HEK293T (cell line): ENCODE measurements at regions not wholly inside any gene's neighbourhood (a gene's known extent, or its start where the extent isn't known, plus 50 kb on each side); places are given as distances from the start of the nearest gene placed in this dataset.
"Not testable (repeated sequence)": the region's sequence is repeated elsewhere in the genome, so short reads cannot be mapped to it uniquely, and the experiment has no call there.

Experiments used
- CTCF ChIA-PET: fragments of 350-600 bp; formaldehyde crosslinking; extraction: SDS; loops from one replicate; lab custom pipeline; 2021; ENCODE audit warnings: antibody characterized with exemption, inconsistent platforms; lab: Yijun Ruan, JAX
- POLR2A ChIA-PET: fragments of 350-600 bp; formaldehyde crosslinking; extraction: SDS; loops from one replicate; lab custom pipeline; 2020; ENCODE audit warnings: antibody characterized with exemption, inconsistent platforms; lab: Yijun Ruan, JAX
- DNase-seq: peaks from one replicate; pipeline ENCODE4 v3.0.0; 2012; ENCODE audit warnings: mixed read lengths; ENCODE audit errors: extremely low spot score
- ARNT ChIP-seq: fragments of 450-650 bp; IDR thresholded peaks from 2 replicates; pipeline ENCODE4 v1.6.1; 2017; ENCODE audit warnings: mild to moderate bottlenecking
- BHLHE40 ChIP-seq: fragments of 450-650 bp; IDR thresholded peaks from 2 replicates; pipeline ENCODE4 v1.6.1; 2016; ENCODE audit warnings: mild to moderate bottlenecking, moderate library complexity, borderline replicate concordance
- CTBP1 ChIP-seq: fragments of 450-650 bp; IDR thresholded peaks from 2 replicates; pipeline ENCODE4 v1.6.1; 2016; ENCODE audit warnings: borderline replicate concordance
- ELF4 ChIP-seq: fragments of 450-650 bp; IDR thresholded peaks from 2 replicates; pipeline ENCODE4 v1.6.1; 2017; ENCODE audit warnings: antibody characterized with exemption
- FOXA1 ChIP-seq: fragments of 450-650 bp; IDR thresholded peaks from 2 replicates; pipeline ENCODE4 v1.6.1; 2016; ENCODE audit warnings: mild to moderate bottlenecking
- FOXK2 ChIP-seq: fragments of 450-650 bp; IDR thresholded peaks from 2 replicates; pipeline ENCODE4 v1.6.1; 2016; ENCODE audit warnings: mild to moderate bottlenecking
- FOXM1 ChIP-seq: fragments of 450-650 bp; IDR thresholded peaks from 2 replicates; pipeline ENCODE4 v1.6.1; 2017; ENCODE audit warnings: mild to moderate bottlenecking, borderline replicate concordance
- HDGF ChIP-seq: fragments of 450-650 bp; IDR thresholded peaks from 2 replicates; pipeline ENCODE4 v1.6.1; 2017; ENCODE audit warnings: antibody characterized with exemption, borderline replicate concordance
- L3MBTL2 ChIP-seq: fragments of 450-650 bp; conservative IDR thresholded peaks from 2 replicates; pipeline ENCODE4 v1.6.1; 2016; ENCODE audit warnings: mild to moderate bottlenecking
- LEF1 ChIP-seq: fragments of 450-650 bp; IDR thresholded peaks from 2 replicates; pipeline ENCODE4 v1.6.1; 2017; ENCODE audit warnings: mild to moderate bottlenecking, borderline replicate concordance
- NFRKB ChIP-seq: fragments of 450-650 bp; IDR thresholded peaks from 2 replicates; pipeline ENCODE4 v1.6.1; 2016; ENCODE audit warnings: mild to moderate bottlenecking, moderate library complexity
- PKNOX1 ChIP-seq: fragments of 450-650 bp; IDR thresholded peaks from 2 replicates; pipeline ENCODE4 v1.6.1; 2016
- SP1 ChIP-seq: fragments of 450-650 bp; IDR thresholded peaks from 2 replicates; pipeline ENCODE4 v1.6.1; 2017
- SUZ12 ChIP-seq: fragments of 450-650 bp; IDR thresholded peaks from 2 replicates; pipeline ENCODE4 v1.6.1; 2016; ENCODE audit warnings: mild to moderate bottlenecking
- TARDBP ChIP-seq: fragments of 450-650 bp; IDR thresholded peaks from 2 replicates; pipeline ENCODE4 v1.6.1; 2016
- ZNF384 ChIP-seq: fragments of 450-650 bp; IDR thresholded peaks from 2 replicates; pipeline ENCODE4 v1.6.1; 2016

- POLR2A ChIA-PET, result no interaction called here
Measured at GRCh38 chr22:26939466-26939865, 282.1 kb downstream of the MIAT start.

DNA sequence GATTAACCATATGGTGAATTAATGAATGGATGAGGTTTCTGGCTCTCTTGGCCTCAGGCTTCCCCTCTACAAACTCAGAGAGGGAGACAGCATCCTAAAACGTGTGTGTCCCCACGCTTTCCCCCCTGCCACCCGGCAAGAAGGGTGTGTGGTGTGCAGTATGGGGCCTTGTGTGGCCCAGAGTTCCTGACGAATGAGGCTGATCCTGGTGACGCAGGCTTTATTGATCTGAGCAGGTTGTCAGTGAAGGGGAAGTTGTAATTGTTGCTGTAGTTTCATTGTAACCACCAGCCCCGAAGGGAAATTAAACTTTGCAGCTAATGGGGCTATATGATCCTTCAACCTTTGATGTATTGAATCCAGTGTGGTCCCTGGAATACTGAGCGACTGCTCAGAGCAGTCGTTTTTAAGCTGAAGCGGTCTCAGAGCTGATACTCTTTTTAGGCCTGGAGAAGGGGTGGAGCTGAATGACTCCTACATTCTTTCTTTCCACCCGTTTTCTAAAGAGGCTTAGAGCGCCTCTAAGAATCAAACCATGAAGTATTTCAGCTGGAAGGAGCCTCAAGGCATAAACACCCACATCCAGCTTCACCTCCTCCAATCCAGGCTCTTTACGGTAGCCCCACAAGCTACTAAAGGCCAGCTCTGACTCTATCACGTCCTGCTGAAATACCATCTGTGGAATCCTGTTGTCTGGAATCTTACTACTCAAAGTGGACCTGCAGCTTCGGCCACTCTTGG, 284.7 kb downstream of the MIAT start:
- POLR2A ChIA-PET, result interaction anchor here (1.0 kb wide), 1 partner anchor 10 kb away, joined by 3 read pairs; no protein-coding TSS in a partner anchor
- TF ChIP-seq FOXM1 (no peak), CTBP1 (no peak), FOXA1 (no peak), HDGF (no peak), LEF1 (no peak), SP1 (no peak), BHLHE40 (no peak), TARDBP (no peak), NFRKB (no peak), L3MBTL2 (no peak), FOXK2 (no peak), PKNOX1 (no peak), SUZ12 (no peak), ARNT (no peak), ELF4 (no peak), ZNF384 (no peak)
- CTCF ChIA-PET, result no interaction called here
- DNase-seq, result no peak

More at GRCh38 chr22:26939466-26939865, 282.1 kb downstream of the MIAT start:
- CTCF ChIA-PET, result no interaction called here
- no peak for TF ChIP-seq BHLHE40
- no peak for TF ChIP-seq ARNT
- no peak for TF ChIP-seq L3MBTL2
- no peak for TF ChIP-seq FOXA1
- no peak for TF ChIP-seq NFRKB
- no peak for TF ChIP-seq ZNF384
- no peak for TF ChIP-seq TARDBP
- no peak for TF ChIP-seq LEF1
- TF ChIP-seq PKNOX1, result no peak
- no peak for TF ChIP-seq SUZ12
- no peak for TF ChIP-seq SP1
- no peak for TF ChIP-seq FOXK2
- no peak for TF ChIP-seq HDGF
- no peak for TF ChIP-seq FOXM1
- DNase-seq, result no peak

- DNase-seq, result no peak
- CTCF ChIA-PET, result no interaction called here
- TF ChIP-seq ELF4, result no peak
- no peak for TF ChIP-seq FOXK2
- TF ChIP-seq FOXA1, result no peak
- no peak for TF ChIP-seq PKNOX1
- POLR2A ChIA-PET, result interaction anchor here (1.0 kb wide), 1 partner anchor 10 kb away, joined by 3 read pairs; no protein-coding TSS in a partner anchor
Measured at GRCh38 chr22:26942637-26942957, 285.2 kb downstream of the MIAT start.

- no peak for DNase-seq
- TF ChIP-seq ZNF384 (no peak), LEF1 (no peak), SUZ12 (no peak), SP1 (no peak), ELF4 (no peak), FOXA1 (no peak), PKNOX1 (no peak), HDGF (no peak), TARDBP (no peak), L3MBTL2 (no peak), FOXM1 (no peak), FOXK2 (no peak), CTBP1 (no peak)
- ChIA-PET POLR2A (no interaction called here), CTCF (no interaction called here)
Measured at GRCh38 chr22:26945565-26945964, 288.2 kb downstream of the MIAT start.

GRCh38 chr22:26949193-26949592, 291.8 kb downstream of the MIAT start:
- no peak for DNase-seq
- no peak for TF ChIP-seq ZNF384
- TF ChIP-seq NFRKB, result no peak
- TF ChIP-seq ARNT, result no peak
- no peak for TF ChIP-seq BHLHE40
- TF ChIP-seq FOXM1, result no peak
- no peak for TF ChIP-seq ELF4
- TF ChIP-seq L3MBTL2, result no peak
- no peak for TF ChIP-seq HDGF
- TF ChIP-seq CTBP1, result no peak
- no peak for TF ChIP-seq FOXA1
- no peak for TF ChIP-seq SP1
- TF ChIP-seq SUZ12, result no peak
- no peak for TF ChIP-seq PKNOX1
- TF ChIP-seq LEF1, result no peak
- no peak for TF ChIP-seq FOXK2
- TF ChIP-seq TARDBP, result no peak
- ChIA-PET POLR2A (no interaction called here), CTCF (no interaction called here)

- CTCF ChIA-PET, result interaction anchor here (0.9 kb wide), 1 partner anchor 45 kb away, joined by 3 read pairs; no protein-coding TSS in a partner anchor
- POLR2A ChIA-PET, DNase-seq: not testable (repeated sequence)
Measured at GRCh38 chr22:26951139-26951538, 293.8 kb downstream of the MIAT start.
